ENCODE measurements at regions not wholly inside any gene's neighbourhood (a gene's known extent, or its start where the extent isn't known, plus 50 kb on each side); places are given as distances from the start of the nearest gene placed in this dataset.

DNA sequence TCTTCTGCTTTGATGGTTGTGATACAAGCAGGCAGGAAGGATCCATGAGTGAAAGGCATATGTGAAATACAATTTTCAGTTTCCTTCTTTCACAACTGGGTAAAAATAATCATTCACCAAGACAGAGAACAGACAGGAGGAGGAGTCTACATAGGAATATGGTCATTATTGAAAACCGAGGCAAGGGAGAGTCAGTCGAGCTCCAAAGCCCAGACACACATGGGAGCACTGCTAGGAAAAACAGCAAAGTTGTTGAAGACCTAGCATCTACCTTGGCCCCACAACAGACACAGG, 260.6 kb downstream of the ERMARD start:
- TF ChIP-seq CTCF (IDR thresholded peaks at IDR 0.05), result no peak
- TF ChIP-seq POLR2A (IDR thresholded peaks at IDR 0.05), result no peak
